ENCODE measurements at regions not wholly inside any gene's neighbourhood (a gene's known extent, or its start where the extent isn't known, plus 50 kb on each side); places are given as distances from the start of the nearest gene placed in this dataset.

DNA sequence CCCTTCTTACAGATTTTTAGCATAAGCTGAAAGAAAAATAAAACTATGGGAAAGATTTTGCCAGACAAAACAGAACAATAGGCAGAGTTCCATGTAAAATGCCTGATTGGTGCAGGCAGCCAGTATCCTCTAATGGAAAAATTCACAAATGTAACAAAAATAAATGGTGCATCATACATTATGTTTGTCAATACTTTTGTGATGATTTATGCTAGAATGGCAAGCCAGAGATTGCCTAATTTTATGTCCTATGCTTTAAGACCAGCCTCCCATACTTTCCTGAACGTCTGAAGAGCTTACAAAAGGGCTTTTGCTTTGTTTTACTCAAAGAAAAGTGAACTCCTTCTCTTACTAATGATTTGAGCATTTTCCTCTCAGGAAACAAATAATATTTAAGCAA, 81.5 kb upstream of the KCNJ15 start:
- TF ChIP-seq JUNB (IDR thresholded peaks at IDR 0.05), result no peak
- TF ChIP-seq MAFK (IDR thresholded peaks at IDR 0.05; ENCODE audit: partially characterized antibody), result no peak
- TF ChIP-seq EHMT2 (IDR thresholded peaks at IDR 0.05; ENCODE audit: low read depth), result no peak
- TF ChIP-seq, protein P1, sequence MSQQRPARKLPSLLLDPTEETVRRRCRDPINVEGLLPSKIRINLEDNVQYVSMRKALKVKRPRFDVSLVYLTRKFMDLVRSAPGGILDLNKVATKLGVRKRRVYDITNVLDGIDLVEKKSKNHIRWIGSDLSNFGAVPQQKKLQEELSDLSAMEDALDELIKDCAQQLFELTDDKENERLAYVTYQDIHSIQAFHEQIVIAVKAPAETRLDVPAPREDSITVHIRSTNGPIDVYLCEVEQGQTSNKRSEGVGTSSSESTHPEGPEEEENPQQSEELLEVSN (IDR thresholded peaks at IDR 0.05; ENCODE audit: borderline replicate concordance, low read depth), result no peak
- TF ChIP-seq, protein P2, sequence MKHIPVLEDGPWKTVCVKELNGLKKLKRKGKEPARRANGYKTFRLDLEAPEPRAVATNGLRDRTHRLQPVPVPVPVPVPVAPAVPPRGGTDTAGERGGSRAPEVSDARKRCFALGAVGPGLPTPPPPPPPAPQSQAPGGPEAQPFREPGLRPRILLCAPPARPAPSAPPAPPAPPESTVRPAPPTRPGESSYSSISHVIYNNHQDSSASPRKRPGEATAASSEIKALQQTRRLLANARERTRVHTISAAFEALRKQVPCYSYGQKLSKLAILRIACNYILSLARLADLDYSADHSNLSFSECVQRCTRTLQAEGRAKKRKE (CRISPR knock-in tag; IDR thresholded peaks at IDR 0.05; ENCODE audit: low read depth), result no peak
- no peak for TF ChIP-seq FOSL2 (IDR thresholded peaks at IDR 0.05)
- TF ChIP-seq FOSL2 (CRISPR knock-in tag; IDR thresholded peaks at IDR 0.05), result no peak
- no peak for TF ChIP-seq POLR2AphosphoS2 (conservative IDR thresholded peaks at IDR 0.05; ENCODE audit: low read length)
- 45% methylated on average over 1 of the region's 1 CpG for WGBS (ENCODE audit: missing lambda C conversion rate)
- CTCF ChIA-PET, result no interaction called here
- Histone ChIP-seq H3K4me3 (no peak overlapping the region), H3K4me1 (peaks cover 19% of the 10 kb centered on the region), H3K9me3 (no peaks in the 10 kb centered on the region; the same call in 2 of the 3 replicates), H3K27ac (no peak overlapping the region; a peak in 1 of 6 replicates), H3K4me2 (no peak overlapping the region)
- FAIRE-seq (no peak), ATAC-seq (no peak), DNase-seq (ENCODE audit: low read depth in 1 of 2, low spot score in 1 of 2) (no peak)
- POLR2A ChIA-PET, result no interaction called here

DNA sequence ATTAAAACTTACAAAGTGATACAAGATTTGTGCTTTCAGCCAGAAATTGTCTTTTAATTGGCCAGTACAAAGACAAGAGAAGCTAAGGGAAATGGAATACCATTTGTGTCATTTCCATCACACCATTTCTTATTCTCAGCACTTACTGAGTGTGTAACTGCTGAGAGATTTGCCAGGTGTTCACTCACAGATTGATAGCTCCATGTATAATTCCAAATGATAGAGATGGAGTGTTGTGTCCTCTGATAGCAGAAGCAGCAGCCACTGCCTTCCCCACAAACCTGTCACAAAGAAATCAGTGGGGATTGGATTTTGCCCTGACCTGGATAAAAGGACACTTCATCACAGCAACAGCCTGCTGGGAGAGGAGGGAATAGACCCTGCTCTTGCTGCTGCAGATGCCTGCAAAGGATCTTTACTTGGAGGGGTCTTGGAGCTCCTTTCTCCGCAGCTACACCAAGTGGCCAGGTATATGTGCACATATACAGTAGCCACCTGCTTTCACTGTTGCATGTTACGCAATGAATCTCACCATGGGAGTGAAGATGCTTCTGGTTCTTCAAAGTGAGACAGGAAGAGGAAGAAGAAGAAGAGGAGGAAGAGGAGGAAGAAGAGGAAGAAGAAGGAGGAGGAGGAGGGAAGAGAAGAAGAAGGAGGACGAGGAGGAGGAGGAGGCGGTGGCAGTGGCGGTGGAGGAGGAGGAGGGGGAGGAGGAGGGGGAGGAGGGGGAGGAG, 78.7 kb upstream of the KCNJ15 start:
- TF ChIP-seq CHD4 (IDR thresholded peaks at IDR 0.05; ENCODE audit: borderline replicate concordance), result no peak
- peak in 1 of 2 experiments; percentile 15; a peak in 1 of 4 replicates for TF ChIP-seq CEBPB (IDR thresholded peaks at IDR 0.05)
- no peaks in the 10 kb centered on the region; the same call in 2 of the 3 replicates for H3K4me1 ChIP-seq
- no peaks in the 10 kb centered on the region; the same call in 2 of the 3 replicates for H3K9me3 ChIP-seq
- no peak overlapping the region for H3K4me2 ChIP-seq
- FAIRE-seq, result no peak
- no peak overlapping the region for H3K4me3 ChIP-seq
- DNase-seq (ENCODE audit: low read depth in 1 of 2, low spot score in 1 of 2), result no peak
- H3K27ac ChIP-seq, result no peak overlapping the region
- CTCF ChIA-PET, result no interaction called here
- POLR2A ChIA-PET, result no interaction called here
- no peak for ATAC-seq
- 76% methylated on average over 5 of the region's 5 CpGs for WGBS (ENCODE audit: missing lambda C conversion rate)

DNA sequence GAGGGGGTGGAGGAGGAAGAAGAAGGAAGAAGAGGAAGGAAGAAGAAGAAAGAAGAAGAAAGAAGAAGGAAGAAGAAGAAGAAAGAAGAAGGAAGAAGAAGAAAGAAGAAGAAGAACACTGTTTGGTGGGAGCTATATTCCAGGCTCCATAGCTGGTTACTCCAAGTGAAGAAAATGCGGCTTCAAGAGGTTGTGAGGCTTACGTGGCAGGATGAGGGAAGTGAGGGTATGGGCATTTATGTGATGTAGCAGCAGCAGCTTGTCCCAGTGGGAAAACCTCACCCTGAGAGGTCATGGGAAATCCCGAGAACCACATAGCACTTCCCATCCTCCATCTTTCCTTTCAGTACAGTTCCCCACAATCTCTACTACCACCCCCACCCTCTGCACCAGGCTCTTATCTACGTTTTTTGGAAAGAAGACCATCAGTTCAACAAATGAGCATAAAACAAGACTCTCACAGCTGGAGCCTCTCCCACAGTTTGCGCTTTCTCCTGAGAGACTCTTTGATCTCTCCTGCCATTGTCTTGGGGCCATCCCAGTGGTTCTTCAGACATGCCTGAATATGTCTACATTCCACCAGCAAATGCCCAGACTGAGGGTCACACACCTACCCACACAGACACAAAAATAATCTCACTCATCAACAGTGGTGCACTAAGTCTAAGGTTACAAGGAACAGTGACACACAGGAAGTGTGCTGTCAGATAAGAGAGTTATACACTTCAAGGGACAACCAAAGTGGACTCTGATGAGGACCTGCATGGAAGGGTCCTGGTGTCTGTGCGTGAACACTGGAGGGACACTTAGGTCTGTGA, 77.9 kb upstream of the KCNJ15 start:
- no peak overlapping the region for H3K4me2 ChIP-seq
- ATAC-seq (no peak), DNase-seq (ENCODE audit: low read depth in 1 of 2, low spot score in 1 of 2) (no peak), FAIRE-seq (no peak)
- H3K4me3 ChIP-seq, result no peak overlapping the region
- 69% methylated on average over 6 of the region's 6 CpGs for WGBS (ENCODE audit: missing lambda C conversion rate)
- peak overlapping the region in 1 of 2 experiments; percentile 35; a peak in 1 of 6 replicates for H3K27ac ChIP-seq
- no peaks in the 10 kb centered on the region; the same call in 2 of the 3 replicates for H3K4me1 ChIP-seq
- POLR2A ChIA-PET, result no interaction called here
- no peaks in the 10 kb centered on the region; the same call in 2 of the 3 replicates for H3K9me3 ChIP-seq
- no peak for TF ChIP-seq ZNF302 (CRISPR knock-in tag; IDR thresholded peaks at IDR 0.05)
- TF ChIP-seq SMC3 (IDR thresholded peaks at IDR 0.05), result no peak
- no peak for TF ChIP-seq RARB (CRISPR knock-in tag; IDR thresholded peaks at IDR 0.05)
- TF ChIP-seq, protein P3, sequence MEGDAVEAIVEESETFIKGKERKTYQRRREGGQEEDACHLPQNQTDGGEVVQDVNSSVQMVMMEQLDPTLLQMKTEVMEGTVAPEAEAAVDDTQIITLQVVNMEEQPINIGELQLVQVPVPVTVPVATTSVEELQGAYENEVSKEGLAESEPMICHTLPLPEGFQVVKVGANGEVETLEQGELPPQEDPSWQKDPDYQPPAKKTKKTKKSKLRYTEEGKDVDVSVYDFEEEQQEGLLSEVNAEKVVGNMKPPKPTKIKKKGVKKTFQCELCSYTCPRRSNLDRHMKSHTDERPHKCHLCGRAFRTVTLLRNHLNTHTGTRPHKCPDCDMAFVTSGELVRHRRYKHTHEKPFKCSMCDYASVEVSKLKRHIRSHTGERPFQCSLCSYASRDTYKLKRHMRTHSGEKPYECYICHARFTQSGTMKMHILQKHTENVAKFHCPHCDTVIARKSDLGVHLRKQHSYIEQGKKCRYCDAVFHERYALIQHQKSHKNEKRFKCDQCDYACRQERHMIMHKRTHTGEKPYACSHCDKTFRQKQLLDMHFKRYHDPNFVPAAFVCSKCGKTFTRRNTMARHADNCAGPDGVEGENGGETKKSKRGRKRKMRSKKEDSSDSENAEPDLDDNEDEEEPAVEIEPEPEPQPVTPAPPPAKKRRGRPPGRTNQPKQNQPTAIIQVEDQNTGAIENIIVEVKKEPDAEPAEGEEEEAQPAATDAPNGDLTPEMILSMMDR (IDR thresholded peaks at IDR 0.05), result no peak
- TF ChIP-seq FOXS1 (CRISPR knock-in tag; IDR thresholded peaks at IDR 0.05), result no peak
- TF ChIP-seq, protein P4, sequence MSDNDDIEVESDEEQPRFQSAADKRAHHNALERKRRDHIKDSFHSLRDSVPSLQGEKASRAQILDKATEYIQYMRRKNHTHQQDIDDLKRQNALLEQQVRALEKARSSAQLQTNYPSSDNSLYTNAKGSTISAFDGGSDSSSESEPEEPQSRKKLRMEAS (IDR thresholded peaks at IDR 0.05), result no peak
- no peak for TF ChIP-seq CHD4 (IDR thresholded peaks at IDR 0.05; ENCODE audit: borderline replicate concordance)
- TF ChIP-seq HOXB5 (CRISPR knock-in tag; IDR thresholded peaks at IDR 0.05), result no peak
- TF ChIP-seq POLR2AphosphoS2 (conservative IDR thresholded peaks at IDR 0.05; ENCODE audit: low read length), result no peak
- TF ChIP-seq BHLHE40 (IDR thresholded peaks at IDR 0.05; ENCODE audit: low read depth, low read length), result no peak
- no peak for TF ChIP-seq RCOR1 (IDR thresholded peaks at IDR 0.05; ENCODE audit: low read depth, low read length)
- TF ChIP-seq, protein P1 (IDR thresholded peaks at IDR 0.05; ENCODE audit: borderline replicate concordance, low read depth), result no peak
- TF ChIP-seq KDM5A (IDR thresholded peaks at IDR 0.05), result no peak
- no peak for TF ChIP-seq JUN (IDR thresholded peaks at IDR 0.05)
- TF ChIP-seq EHMT2 (IDR thresholded peaks at IDR 0.05; ENCODE audit: low read depth), result no peak
- CTCF ChIA-PET, result interaction anchor here (0.6 to 1.4 kb wide), 4 partner anchors 9 to 173 kb away, joined by 3 to 4 read pairs (median 3); no protein-coding TSS in a partner anchor

All from A549 (cell line).